GM20431 (cell line): ENCODE measurements at regions not wholly inside any gene's neighbourhood (a gene's known extent, or its start where the extent isn't known, plus 50 kb on each side); places are given as distances from the start of the nearest gene placed in this dataset.

Experiments
- in situ Hi-C: fragments of 300-500 bp; cut with MseI, MboI; formaldehyde crosslinking; loops from one replicate; pipeline ENCODE4 v1.15.0; 2020; ENCODE audit warnings: low sequenced_read_pairs; ENCODE audit not compliant: unreplicated experiment

- in situ Hi-C loops = no loop called here
Measured at GRCh38 chr12:34389378-34390170, 367.3 kb downstream of the ALG10 start.

DNA sequence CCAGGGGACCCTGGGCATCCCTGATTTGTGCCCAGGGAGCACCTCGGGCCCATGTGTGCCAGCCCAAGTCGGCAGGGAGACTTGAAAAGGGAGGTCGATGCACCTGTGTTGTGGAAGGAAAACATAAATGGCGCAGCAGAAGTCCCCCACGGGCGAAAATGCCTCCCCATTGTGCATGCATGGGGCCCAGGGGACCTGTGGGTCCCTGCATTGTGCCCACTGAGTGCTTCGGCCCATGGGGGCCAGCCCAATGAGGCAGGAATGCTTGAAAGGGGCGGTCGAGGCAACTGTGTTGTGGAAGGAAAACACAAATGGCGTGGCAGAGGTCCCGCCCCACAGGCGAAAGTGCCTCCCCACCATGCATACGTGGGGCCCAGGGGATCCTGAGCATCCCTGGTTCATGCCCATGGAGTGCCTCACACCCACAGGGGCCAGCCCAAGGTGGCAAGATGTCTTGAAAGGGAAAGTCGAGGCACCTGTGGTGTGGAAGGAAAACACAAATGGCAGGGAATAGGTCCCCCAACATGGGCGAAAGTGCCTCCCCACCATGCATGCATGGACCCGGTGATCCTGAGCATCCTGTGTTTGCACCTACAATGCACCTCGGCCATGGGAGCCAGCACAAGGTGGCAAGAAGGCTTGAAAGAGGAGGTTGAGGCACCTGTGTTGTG is 368.0 kb downstream of the ALG10 start:
- in situ Hi-C loops = no loop called here

- in situ Hi-C loops = no loop called here
Measured at GRCh38 chr12:34390846-34391700, 368.8 kb downstream of the ALG10 start.

- in situ Hi-C loops = no loop called here
Measured at GRCh38 chr12:34391771-34392581, 369.7 kb downstream of the ALG10 start.

DNA sequence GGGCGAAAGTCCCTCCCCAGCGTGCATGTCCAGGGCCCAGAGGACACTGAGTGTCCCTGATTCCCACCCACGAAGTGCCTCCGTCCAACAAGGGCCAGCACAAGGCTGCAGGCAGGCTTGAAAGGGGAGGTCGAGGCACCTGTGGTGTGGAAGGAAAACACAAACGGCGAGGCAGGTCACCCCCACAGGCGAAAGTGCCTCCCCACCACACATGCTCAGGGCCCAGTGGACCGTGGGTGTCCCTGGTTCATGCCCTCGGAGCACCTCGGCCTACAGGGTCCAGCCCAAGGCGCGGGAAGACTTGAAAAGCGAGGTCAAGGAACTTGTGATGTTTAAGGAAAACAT is 370.4 kb downstream of the ALG10 start:
- in situ Hi-C loops = no loop called here

- in situ Hi-C loops = no loop called here
Measured at GRCh38 chr12:34393086-34393820, 371.0 kb downstream of the ALG10 start.

GRCh38 chr12:34393821-34394150 is 371.5 kb downstream of the ALG10 start:
- in situ Hi-C loops = no loop called here

DNA sequence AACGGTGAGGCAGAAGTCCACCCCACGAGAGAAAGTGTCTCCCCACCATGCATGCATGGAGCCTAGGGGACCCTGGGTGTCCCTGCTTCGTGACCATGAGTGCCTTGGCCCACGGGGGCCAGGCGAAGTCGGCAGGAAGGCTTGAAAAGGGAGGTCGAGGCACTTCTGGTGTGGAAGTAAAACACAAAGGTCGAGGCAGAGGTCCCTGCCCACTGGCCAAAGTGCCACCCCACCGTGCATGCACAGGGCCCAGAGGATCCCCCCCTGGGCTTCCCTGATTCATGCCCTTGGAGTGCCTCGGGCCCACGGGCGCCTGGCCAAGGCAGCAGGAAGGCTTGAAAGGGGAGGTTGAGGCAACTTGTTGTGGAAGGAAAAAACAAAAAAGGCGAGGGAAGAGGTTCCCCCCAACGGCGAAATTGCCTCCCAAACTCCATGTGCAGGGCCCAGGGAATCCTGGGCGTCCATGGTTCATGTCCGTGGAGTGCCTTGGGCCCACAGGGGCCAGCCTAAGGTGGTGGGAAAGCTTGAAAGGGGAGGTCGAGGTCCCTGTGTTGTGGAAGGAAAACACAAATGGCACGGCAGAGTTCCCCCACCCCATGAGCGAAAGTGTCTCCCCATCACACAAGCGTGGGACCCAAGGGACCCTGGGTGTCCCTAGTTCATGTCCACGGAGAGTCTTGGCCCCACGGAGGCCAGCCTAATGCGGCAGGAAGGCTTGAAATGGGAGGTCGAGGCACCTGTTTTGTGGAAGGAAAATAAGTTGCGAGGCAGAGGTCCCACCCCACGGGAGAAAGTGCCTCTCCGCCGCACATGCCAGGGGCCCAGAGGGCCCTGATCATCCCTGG is 372.1 kb downstream of the ALG10 start:
- in situ Hi-C loops = no loop called here

DNA sequence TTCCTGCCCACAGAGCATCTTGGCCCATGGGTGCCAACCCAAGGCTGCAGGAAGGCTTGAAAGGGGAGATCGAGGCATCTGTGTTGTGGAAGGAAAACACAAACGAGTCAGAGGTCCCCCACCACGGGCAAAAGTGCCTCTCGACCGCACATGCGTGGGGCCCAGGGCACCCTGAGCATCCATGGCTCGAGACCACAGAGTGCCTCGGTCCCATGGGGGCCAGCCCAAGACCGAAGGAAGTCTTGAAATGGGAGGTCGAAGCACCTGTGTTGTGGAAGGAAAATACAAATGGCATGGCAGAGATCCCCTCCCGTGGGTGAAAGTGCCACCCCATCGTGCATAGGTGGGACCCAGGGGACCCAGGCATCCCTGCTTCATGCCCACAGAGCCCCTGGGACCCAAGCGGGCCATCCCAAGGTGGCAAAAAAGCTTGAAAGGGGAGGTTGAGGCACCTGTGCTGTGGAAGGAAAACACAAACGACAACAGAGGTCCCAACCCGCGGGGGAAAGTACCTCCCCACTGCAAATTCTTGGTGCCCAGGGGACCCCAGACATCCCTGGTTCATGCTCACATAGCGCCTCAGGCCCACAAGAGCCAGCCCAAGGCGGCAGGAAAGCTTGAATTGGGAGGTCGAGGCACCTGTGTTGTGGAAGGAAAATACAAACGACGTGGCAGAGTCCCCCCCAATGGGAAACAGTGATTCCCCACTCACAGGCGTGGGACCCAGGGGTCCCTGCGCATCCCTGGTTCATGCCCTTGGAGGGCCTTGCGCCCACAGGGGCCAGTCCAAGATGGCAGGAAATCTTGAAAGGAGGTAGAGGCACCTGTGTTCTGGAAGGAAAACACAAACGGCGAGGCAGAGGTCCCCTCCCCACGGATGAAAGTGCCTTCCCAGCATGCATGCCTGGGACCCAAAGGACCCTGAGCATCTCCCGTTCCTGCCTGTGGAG is 373.0 kb downstream of the ALG10 start:
- in situ Hi-C loops = no loop called here

- in situ Hi-C loops = no loop called here
Measured at GRCh38 chr12:34396006-34396860, 373.9 kb downstream of the ALG10 start.

- in situ Hi-C loops = no loop called here
Measured at GRCh38 chr12:34396861-34397590, 374.7 kb downstream of the ALG10 start.

GRCh38 chr12:34397591-34398365 is 375.5 kb downstream of the ALG10 start:
- in situ Hi-C loops = no loop called here

DNA sequence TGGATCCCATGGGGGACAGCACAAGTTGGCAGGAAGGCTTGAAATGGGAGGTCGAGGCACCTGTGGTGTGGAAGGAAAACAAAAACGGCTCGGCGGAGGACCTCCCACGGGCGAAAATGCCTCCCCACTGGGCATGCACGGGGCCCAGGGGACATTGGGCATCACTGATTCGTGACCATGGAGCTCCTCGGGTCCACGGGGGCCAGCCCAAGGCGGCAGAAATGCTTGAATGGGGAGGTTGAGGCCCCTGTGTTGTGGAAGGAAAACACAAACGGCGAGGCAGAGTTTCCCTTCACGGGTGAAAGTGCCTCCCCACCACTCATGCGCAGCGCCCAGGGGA is 376.0 kb downstream of the ALG10 start:
- in situ Hi-C loops = no loop called here

DNA sequence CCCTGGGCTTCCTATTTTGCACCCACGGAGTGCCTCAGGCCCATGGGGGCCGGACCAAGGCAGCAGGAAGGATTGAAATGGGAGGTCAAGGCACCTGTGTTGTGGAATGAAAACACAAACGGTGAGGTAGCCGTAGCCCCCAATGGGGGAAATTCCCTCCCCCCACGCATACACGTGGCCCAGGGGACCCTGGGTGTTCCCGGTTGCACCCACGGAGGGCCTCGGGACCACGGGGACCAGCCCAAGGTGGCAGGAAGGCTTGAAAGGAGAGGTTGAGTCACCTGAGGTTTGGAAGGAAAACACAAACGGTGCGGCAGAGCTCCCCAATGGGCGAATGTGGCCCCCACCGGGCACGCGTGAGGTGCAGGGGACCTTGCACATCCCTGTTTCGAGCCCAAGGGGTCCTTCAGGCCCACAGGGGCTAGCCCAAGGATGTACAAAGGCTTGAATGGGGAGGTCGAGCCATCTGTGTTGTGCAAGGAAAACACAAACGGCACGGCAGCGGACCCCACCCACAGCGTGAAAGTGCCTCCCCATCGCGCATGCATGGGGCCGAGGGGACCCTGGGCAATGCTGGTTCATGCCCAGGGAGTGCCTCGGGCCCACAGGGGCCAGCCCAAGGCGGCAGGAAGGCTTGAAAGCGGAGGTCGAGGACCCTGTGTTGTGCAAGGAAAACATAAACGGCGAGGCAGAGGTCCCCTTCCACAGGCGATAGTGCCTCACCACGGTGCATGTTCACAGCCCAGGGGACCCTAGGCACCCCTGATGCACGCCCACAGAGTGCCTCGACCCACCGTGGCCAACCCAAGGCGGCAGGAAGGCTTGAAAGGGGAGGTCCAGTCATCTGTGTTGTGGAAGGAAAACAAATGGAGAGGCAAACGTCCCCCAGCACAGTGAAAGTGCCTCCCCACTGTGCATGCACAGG is 376.7 kb downstream of the ALG10 start:
- in situ Hi-C loops = no loop called here
